Stimulated activated CD4-positive, alpha-beta T cell treated with anti-CD3 and anti-CD28 coated beads, Interleukin-15, amount 100 ng/mL, for 24 hours (primary cell): ENCODE measurements at regions not wholly inside any gene's neighbourhood (a gene's known extent, or its start where the extent isn't known, plus 50 kb on each side); places are given as distances from the start of the nearest gene placed in this dataset.

Experiments
- DNase-seq: peaks from one replicate; pipeline ENCODE4 v3.0.0-alpha.2; 2020

GRCh38 chr12:130017591-130018449, 114.0 kb upstream of the TMEM132D start:
- DNase-seq = no peak

GRCh38 chr12:130018614-130019013, 114.8 kb upstream of the TMEM132D start:
- no peak for DNase-seq

- peak; percentile 65 for DNase-seq
Measured at GRCh38 chr12:130026608-130027176, 122.9 kb upstream of the TMEM132D start.

GRCh38 chr12:130027798-130028197, 124.0 kb upstream of the TMEM132D start:
- no peak for DNase-seq

GRCh38 chr12:130029151-130029550, 125.3 kb upstream of the TMEM132D start:
- DNase-seq = no peak

- no peak for DNase-seq
Measured at GRCh38 chr12:130031041-130031440, 127.2 kb upstream of the TMEM132D start.

GRCh38 chr12:130031571-130032189, 127.9 kb upstream of the TMEM132D start:
- peak; percentile 76 for DNase-seq

- peak; percentile 75 for DNase-seq
Measured at GRCh38 chr12:130041983-130042812, 120.1 kb upstream of the FZD10 start.

- no peak for DNase-seq
Measured at GRCh38 chr12:130043685-130044406, 118.4 kb upstream of the FZD10 start.

- no peak for DNase-seq
Measured at GRCh38 chr12:130044991-130045621, 117.2 kb upstream of the FZD10 start.

GRCh38 chr12:130049666-130050065, 112.6 kb upstream of the FZD10 start:
- no peak for DNase-seq

- no peak for DNase-seq
Measured at GRCh38 chr12:130051900-130052299, 110.4 kb upstream of the FZD10 start.

- no peak for DNase-seq
Measured at GRCh38 chr12:130053651-130054069, 108.6 kb upstream of the FZD10 start.

GRCh38 chr12:130054803-130055202, 107.5 kb upstream of the FZD10 start:
- DNase-seq = no peak

GRCh38 chr12:130058926-130059472, 103.3 kb upstream of the FZD10 start:
- DNase-seq = no peak

GRCh38 chr12:130063866-130064265, 98.4 kb upstream of the FZD10 start:
- no peak for DNase-seq

GRCh38 chr12:130064999-130065398, 97.3 kb upstream of the FZD10 start:
- DNase-seq = no peak

- DNase-seq = no peak
Measured at GRCh38 chr12:130066742-130067141, 95.5 kb upstream of the FZD10 start.

GRCh38 chr12:130068741-130069140, 93.5 kb upstream of the FZD10 start:
- DNase-seq = no peak

GRCh38 chr12:130070126-130070611, 92.1 kb upstream of the FZD10 start:
- no peak for DNase-seq

GRCh38 chr12:130073721-130074120, 88.5 kb upstream of the FZD10 start:
- DNase-seq = no peak
